Sigmoid colon (tissue), 6 donors: ENCODE measurements at regions not wholly inside any gene's neighbourhood (a gene's known extent, or its start where the extent isn't known, plus 50 kb on each side); places are given as distances from the start of the nearest gene placed in this dataset.
"Not testable (repeated sequence)": the region's sequence is repeated elsewhere in the genome, so short reads cannot be mapped to it uniquely, and the experiment has no call there.

Experiments
- DNase-seq: peaks from one replicate; pipeline ENCODE4 v3.0.0-alpha.2; 2019
- H3K27ac ChIP-seq, 4 donors: fragments of 200-600 bp; sonication (generic); one replicate each; pipeline ENCODE4 v1.5.1; 2016 to 2019; ENCODE audit warnings: mild to moderate bottlenecking in 1 of 4
- H3K27me3 ChIP-seq, 3 donors: fragments of 200-600 bp; sonication (generic); one replicate each; pipeline ENCODE4 v1.5.1; 2019; ENCODE audit warnings: mild to moderate bottlenecking in 1 of 3
- H3K36me3 ChIP-seq, 4 donors: fragments of 200-600 bp; sonication (generic); one replicate each; pipeline ENCODE4 v1.5.1; 2016 to 2019
- H3K4me1 ChIP-seq, 4 donors: fragments of 200-600 bp; sonication (generic); one replicate each; pipeline ENCODE4 v1.5.1; 2017 to 2019
- H3K4me3 ChIP-seq, 4 donors: fragments of 200-600 bp; sonication (generic); one replicate each; pipeline ENCODE4 v1.5.1; 2017 to 2019; ENCODE audit warnings: mild to moderate bottlenecking in 2 of 4, moderate library complexity in 1 of 4
- H3K9me3 ChIP-seq, 4 donors: fragments of 200-600 bp in 3 of 4; sonication (generic) in 3 of 4; one replicate each; pipeline versions ENCODE4 v1.5.1 to v1.6.1; 2013 to 2019
- EP300 ChIP-seq, 4 donors: sonication (generic); formaldehyde crosslinking; IDR thresholded peaks; one replicate each; pipeline ENCODE4 v1.6.1; 2017; ENCODE audit warnings: antibody characterized with exemption in 4 of 4
- POLR2AphosphoS5 ChIP-seq, 4 donors: sonication (generic); formaldehyde crosslinking; IDR thresholded peaks; one replicate each; pipeline ENCODE4 v1.6.1; 2017; ENCODE audit warnings: antibody characterized with exemption in 4 of 4
- whole genome bisulfite sequencing, 2 donors: extraction: QIAGEN DNeasy Blood & Tissue Kit; methylation state at CpG; one replicate each; pipeline ENCODE4 v1.1.7; 2013; 5-methylcytosine and 5-hydroxymethylcytosine counted together
- intact Hi-C: fragments of 100-400 bp; cut with DNase I; formaldehyde crosslinking; loops from one replicate; pipeline ENCODE4 v1.15.1; 2023
- TF ChIP-seq, protein P1 (sequence below), 4 experiments: fragments of 450-650 bp in 3 of 4; fragments of 200-600 bp in 1 of 4; IDR thresholded peaks; one replicate each; pipeline ENCODE4 v1.5.1; 2016 to 2019; ENCODE audit warnings: antibody characterized with exemption in 4 of 4, mild to moderate bottlenecking in 3 of 4, moderate library complexity in 2 of 4
- donor health status: healthy with polysubstance abuse.
- donor health status: healthy.

- H3K36me3 ChIP-seq, H3K4me1 ChIP-seq, intact Hi-C loops, H3K9me3 ChIP-seq, H3K27me3 ChIP-seq, H3K27ac ChIP-seq, DNase-seq, H3K4me3 ChIP-seq: not testable (repeated sequence)
- 61 to 80% methylated on average over 10 to 11 of the region's 27 CpGs for WGBS, 2 donors
These were observed 456.3 kb downstream of the TUBA3C start for GRCh38 chr13:18725242-18725822.

GRCh38 chr13:18714889-18715288, 466.7 kb downstream of the TUBA3C start:
- Histone ChIP-seq H3K4me3 (no peak overlapping the region), H3K9me3 (no peaks in the 10 kb centered on the region), H3K27me3 (no peaks in the 10 kb centered on the region), H3K27ac (no peak overlapping the region), H3K4me1 (no peaks in the 10 kb centered on the region), H3K36me3 (no peaks in the 10 kb centered on the region)
- TF ChIP-seq POLR2AphosphoS5 (IDR thresholded peaks at IDR 0.05) (no peak), EP300 (IDR thresholded peaks at IDR 0.05) (no peak)
- TF ChIP-seq, protein P1, sequence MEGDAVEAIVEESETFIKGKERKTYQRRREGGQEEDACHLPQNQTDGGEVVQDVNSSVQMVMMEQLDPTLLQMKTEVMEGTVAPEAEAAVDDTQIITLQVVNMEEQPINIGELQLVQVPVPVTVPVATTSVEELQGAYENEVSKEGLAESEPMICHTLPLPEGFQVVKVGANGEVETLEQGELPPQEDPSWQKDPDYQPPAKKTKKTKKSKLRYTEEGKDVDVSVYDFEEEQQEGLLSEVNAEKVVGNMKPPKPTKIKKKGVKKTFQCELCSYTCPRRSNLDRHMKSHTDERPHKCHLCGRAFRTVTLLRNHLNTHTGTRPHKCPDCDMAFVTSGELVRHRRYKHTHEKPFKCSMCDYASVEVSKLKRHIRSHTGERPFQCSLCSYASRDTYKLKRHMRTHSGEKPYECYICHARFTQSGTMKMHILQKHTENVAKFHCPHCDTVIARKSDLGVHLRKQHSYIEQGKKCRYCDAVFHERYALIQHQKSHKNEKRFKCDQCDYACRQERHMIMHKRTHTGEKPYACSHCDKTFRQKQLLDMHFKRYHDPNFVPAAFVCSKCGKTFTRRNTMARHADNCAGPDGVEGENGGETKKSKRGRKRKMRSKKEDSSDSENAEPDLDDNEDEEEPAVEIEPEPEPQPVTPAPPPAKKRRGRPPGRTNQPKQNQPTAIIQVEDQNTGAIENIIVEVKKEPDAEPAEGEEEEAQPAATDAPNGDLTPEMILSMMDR (IDR thresholded peaks at IDR 0.05): no peak
- intact Hi-C loops: no loop called here
- WGBS, 2 donors: 64 to 73% methylated on average over 4 of the region's 4 CpGs
- no peak for DNase-seq

GRCh38 chr13:18710673-18711072, 471.0 kb downstream of the TUBA3C start:
- not testable (repeated sequence) for H3K27ac ChIP-seq

GRCh38 chr13:18706538-18706937, 475.1 kb downstream of the TUBA3C start:
- H3K27ac ChIP-seq, H3K27me3 ChIP-seq, intact Hi-C loops, H3K4me1 ChIP-seq, H3K36me3 ChIP-seq, H3K4me3 ChIP-seq, DNase-seq, H3K9me3 ChIP-seq: not testable (repeated sequence)
- WGBS, 2 donors: 57 to 71% methylated on average over 4 of the region's 4 CpGs

More at GRCh38 chr13:18710673-18711072, 471.0 kb downstream of the TUBA3C start:
- DNase-seq, H3K4me3 ChIP-seq, H3K4me1 ChIP-seq, H3K36me3 ChIP-seq, H3K9me3 ChIP-seq, H3K27me3 ChIP-seq, intact Hi-C loops: not testable (repeated sequence)

- H3K27ac ChIP-seq, intact Hi-C loops, H3K27me3 ChIP-seq, H3K9me3 ChIP-seq, H3K36me3 ChIP-seq, H3K4me1 ChIP-seq, H3K4me3 ChIP-seq, DNase-seq: not testable (repeated sequence)
- 68 to 72% methylated on average over 8 of the region's 8 CpGs for WGBS, 2 donors
These were observed 479.0 kb downstream of the TUBA3C start for GRCh38 chr13:18702464-18703247.

DNA sequence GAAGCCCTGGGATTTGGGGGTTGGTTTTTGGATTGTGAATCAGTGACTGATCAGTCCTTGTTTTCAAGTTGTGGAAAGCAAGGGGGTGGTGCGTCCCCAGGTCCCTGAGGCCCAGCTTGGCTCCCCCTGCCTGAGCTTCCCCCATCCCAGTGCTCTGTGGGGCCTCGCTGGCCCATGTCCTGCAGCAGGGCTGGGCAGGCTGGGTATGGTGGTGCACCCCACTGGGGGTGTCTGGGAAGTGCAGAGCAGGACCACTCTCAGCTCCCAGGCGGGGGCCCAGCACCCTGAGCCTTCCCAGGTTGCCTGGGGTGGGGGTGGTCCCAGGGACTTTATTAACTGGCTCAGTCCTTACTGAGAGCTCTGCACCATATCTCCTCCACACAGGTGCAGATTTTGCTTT, 483.3 kb downstream of the TUBA3C start:
- H3K36me3 ChIP-seq, intact Hi-C loops, H3K4me3 ChIP-seq, H3K9me3 ChIP-seq, H3K27me3 ChIP-seq, DNase-seq, H3K27ac ChIP-seq, H3K4me1 ChIP-seq: not testable (repeated sequence)
- WGBS, 2 donors: 48 to 50% methylated on average over 3 of the region's 3 CpGs

GRCh38 chr13:18697851-18698250, 483.8 kb downstream of the TUBA3C start:
- H3K27ac ChIP-seq, intact Hi-C loops, H3K9me3 ChIP-seq, H3K4me3 ChIP-seq, H3K36me3 ChIP-seq, H3K27me3 ChIP-seq, DNase-seq, H3K4me1 ChIP-seq: not testable (repeated sequence)
- WGBS, 2 donors: 66 to 72% methylated on average over 8 of the region's 8 CpGs

DNA sequence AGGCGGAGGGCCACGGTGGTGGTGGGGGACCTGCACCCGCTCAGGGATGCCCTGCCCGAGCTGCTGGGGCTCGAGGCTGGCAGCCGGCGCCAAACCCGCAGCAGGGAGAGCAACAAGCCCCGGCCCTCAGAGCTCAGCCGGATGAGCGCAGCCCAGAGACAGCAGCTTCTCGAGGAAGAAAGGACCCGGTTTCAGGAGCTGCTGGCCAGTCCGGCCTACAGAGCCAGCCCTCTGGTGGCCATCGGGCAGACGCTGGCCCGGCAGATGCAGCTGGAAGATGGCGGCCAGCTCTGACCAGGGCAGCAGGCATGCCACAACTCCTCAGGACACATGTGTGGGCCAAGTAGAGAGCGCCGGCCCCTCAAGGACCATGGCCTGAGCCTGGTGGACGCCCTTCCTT, 484.4 kb downstream of the TUBA3C start:
- H3K27me3 ChIP-seq, intact Hi-C loops, H3K27ac ChIP-seq, H3K9me3 ChIP-seq, DNase-seq, H3K4me1 ChIP-seq, H3K36me3 ChIP-seq, H3K4me3 ChIP-seq: not testable (repeated sequence)
- 92% methylated on average over 21 of the region's 21 CpGs for WGBS, 2 donors

GRCh38 chr13:18677403-18677802, 504.2 kb downstream of the TUBA3C start:
- H3K4me1 ChIP-seq, H3K27me3 ChIP-seq, H3K9me3 ChIP-seq, intact Hi-C loops, H3K27ac ChIP-seq, DNase-seq, H3K4me3 ChIP-seq, H3K36me3 ChIP-seq: not testable (repeated sequence)
- 42 to 52% methylated on average over 2 of the region's 2 CpGs for WGBS, 2 donors

GRCh38 chr13:18675268-18675667, 506.4 kb downstream of the TUBA3C start:
- H3K4me3 ChIP-seq, DNase-seq, intact Hi-C loops, H3K27me3 ChIP-seq, H3K9me3 ChIP-seq, H3K27ac ChIP-seq, H3K4me1 ChIP-seq, H3K36me3 ChIP-seq: not testable (repeated sequence)
- WGBS, 2 donors: 69 to 74% methylated on average over 2 of the region's 2 CpGs

DNA sequence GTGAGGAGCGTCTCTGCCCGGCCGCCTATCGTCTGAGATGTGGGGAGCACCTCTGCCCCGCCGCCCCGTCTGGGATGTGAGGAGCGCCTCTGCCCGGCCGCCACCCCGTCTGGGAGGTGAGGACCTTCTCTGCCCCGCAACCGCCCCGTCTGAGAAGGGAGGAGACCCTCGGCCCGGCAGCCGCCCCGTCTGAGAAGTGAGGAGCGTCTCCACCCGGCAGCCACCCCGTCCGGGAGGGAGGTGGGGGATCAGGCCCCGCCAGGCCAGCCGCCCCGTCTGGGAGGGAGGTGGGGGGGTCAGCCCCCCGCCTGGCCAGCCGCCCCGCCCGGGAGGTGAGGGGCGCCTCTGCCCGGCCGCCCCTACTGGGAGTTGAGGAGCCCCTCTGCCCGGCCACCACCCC, 507.8 kb downstream of the TUBA3C start:
- H3K4me1 ChIP-seq, H3K27me3 ChIP-seq, DNase-seq, H3K4me3 ChIP-seq, H3K9me3 ChIP-seq, H3K36me3 ChIP-seq, H3K27ac ChIP-seq, intact Hi-C loops: not testable (repeated sequence)
- WGBS, 2 donors: 96 to 97% methylated on average over 27 to 33 of the region's 33 CpGs

- H3K27ac ChIP-seq, H3K4me3 ChIP-seq, H3K4me1 ChIP-seq, H3K27me3 ChIP-seq, DNase-seq, H3K36me3 ChIP-seq, intact Hi-C loops, H3K9me3 ChIP-seq: not testable (repeated sequence)
- 91 to 92% methylated on average over 16 of the region's 16 CpGs for WGBS, 2 donors
These were observed 515.0 kb downstream of the TUBA3C start for GRCh38 chr13:18666585-18666984.
